ENCODE measurements at regions not wholly inside any gene's neighbourhood (a gene's known extent, or its start where the extent isn't known, plus 50 kb on each side); places are given as distances from the start of the nearest gene placed in this dataset.

DNA sequence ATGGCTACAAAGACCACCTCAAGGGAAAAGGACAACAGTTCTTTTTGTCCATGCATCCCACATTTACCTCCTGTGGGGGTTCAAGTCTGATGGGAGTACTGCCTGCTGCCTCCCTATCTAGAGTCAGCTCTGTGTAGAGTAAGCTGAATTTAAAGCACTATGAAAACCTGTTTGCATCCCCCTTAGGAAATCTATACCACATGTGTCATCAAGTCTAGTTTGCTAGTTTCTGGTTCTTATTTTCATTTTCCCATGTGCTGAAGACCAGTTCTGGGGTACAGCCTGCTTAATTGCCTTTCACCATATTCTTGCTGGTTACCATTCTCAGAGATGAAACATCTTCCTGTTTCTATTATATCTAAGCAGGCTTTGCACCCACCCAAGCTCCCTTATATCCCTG, 470.3 kb downstream of the MBD2 start:
- TF ChIP-seq POLR2AphosphoS5 (IDR thresholded peaks at IDR 0.05) (no peak), EP300 (IDR thresholded peaks at IDR 0.05) (no peak)
- TF ChIP-seq, protein P1, sequence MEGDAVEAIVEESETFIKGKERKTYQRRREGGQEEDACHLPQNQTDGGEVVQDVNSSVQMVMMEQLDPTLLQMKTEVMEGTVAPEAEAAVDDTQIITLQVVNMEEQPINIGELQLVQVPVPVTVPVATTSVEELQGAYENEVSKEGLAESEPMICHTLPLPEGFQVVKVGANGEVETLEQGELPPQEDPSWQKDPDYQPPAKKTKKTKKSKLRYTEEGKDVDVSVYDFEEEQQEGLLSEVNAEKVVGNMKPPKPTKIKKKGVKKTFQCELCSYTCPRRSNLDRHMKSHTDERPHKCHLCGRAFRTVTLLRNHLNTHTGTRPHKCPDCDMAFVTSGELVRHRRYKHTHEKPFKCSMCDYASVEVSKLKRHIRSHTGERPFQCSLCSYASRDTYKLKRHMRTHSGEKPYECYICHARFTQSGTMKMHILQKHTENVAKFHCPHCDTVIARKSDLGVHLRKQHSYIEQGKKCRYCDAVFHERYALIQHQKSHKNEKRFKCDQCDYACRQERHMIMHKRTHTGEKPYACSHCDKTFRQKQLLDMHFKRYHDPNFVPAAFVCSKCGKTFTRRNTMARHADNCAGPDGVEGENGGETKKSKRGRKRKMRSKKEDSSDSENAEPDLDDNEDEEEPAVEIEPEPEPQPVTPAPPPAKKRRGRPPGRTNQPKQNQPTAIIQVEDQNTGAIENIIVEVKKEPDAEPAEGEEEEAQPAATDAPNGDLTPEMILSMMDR (IDR thresholded peaks at IDR 0.05), result no peak
